Upper lobe of left lung (tissue), 4 donors: ENCODE measurements at regions not wholly inside any gene's neighbourhood (a gene's known extent, or its start where the extent isn't known, plus 50 kb on each side); places are given as distances from the start of the nearest gene placed in this dataset.

Source experiments
- CTCF ChIP-seq, 6 experiments: fragments of 450-650 bp in 4 of 6; fragments of 200-600 bp in 2 of 6; sonication (generic) in 2 of 6; IDR thresholded peaks; one replicate each; pipeline ENCODE4 v1.5.1; 2016 to 2019; ENCODE audit warnings: antibody characterized with exemption in 6 of 6
- EP300 ChIP-seq, 4 donors: sonication (generic); formaldehyde crosslinking; IDR thresholded peaks; one replicate each; pipeline ENCODE4 v1.5.1; 2017; ENCODE audit warnings: antibody characterized with exemption in 4 of 4, control low read depth in 2 of 4
- POLR2A ChIP-seq, 4 donors: fragments of 450-650 bp; IDR thresholded peaks; one replicate each; pipeline ENCODE4 v1.5.1; 2016 to 2017; ENCODE audit warnings: antibody characterized with exemption in 4 of 4, mild to moderate bottlenecking in 2 of 4
- POLR2AphosphoS5 ChIP-seq, 2 donors: sonication (generic); formaldehyde crosslinking; IDR thresholded peaks; one replicate each; pipeline ENCODE4 v1.5.1; 2017; ENCODE audit warnings: antibody characterized with exemption in 2 of 2

DNA sequence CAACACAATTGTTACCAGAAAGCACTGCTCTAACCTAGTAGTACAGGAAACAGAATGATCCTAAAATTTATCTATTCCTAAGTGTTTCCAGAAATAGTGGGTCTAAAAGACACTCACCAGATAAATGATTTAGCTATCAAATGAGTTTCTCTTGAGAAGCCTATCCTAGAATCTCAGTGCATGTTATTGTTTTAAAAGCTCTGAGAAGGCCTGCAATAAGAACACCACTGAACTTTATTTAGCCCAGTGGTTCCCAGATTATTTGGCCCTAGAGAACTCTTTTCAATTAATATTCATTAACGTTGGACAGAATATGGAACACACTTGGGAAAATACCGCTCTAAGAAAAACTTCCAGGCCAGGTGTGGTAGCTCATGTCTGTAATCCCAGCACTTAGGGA is 220.1 kb upstream of the GHITM start:
- TF ChIP-seq CTCF (IDR thresholded peaks at IDR 0.05) = no peak
- no peak for TF ChIP-seq POLR2AphosphoS5 (IDR thresholded peaks at IDR 0.05)
- TF ChIP-seq EP300 (IDR thresholded peaks at IDR 0.05) = no peak
- no peak for TF ChIP-seq POLR2A (IDR thresholded peaks at IDR 0.05)
